PC-9 (cell line): ENCODE measurements at regions not wholly inside any gene's neighbourhood (a gene's known extent, or its start where the extent isn't known, plus 50 kb on each side); places are given as distances from the start of the nearest gene placed in this dataset.

Source experiments
- BruUV-seq: library from RNA; stranded (reverse); fragments of 400-500 nt; replicated peaks from 2 replicates; lab custom pipeline; 2021; lab: Mats Ljungman, UMichigan
- CTCF ChIA-PET: fragments of 300-600 bp; sonication (Branson Sonifier 250); formaldehyde crosslinking; loops from one replicate; lab custom pipeline; 2022; ENCODE audit warnings: antibody characterized with exemption; lab: Charles Lee
- POLR2A ChIA-PET: fragments of 300-600 bp; sonication (Branson Sonifier 250); formaldehyde crosslinking; loops from one replicate; lab custom pipeline; 2022; ENCODE audit warnings: antibody characterized with exemption; ENCODE audit not compliant: unreplicated experiment; lab: Charles Lee
- DNase-seq, 2 experiments: peaks; one replicate each; pipeline versions ENCODE4 v3.0.0 to v3.0.0-alpha.2; 2015 to 2022; ENCODE audit warnings: mixed read lengths in 1 of 2
- H2AFZ ChIP-seq: fragments of 200-600 bp; sonication (generic); 2 replicates; pipeline ENCODE4 v1.8.1; 2017; ENCODE audit warnings: antibody characterized with exemption
- H3F3A ChIP-seq: fragments of 200-600 bp; sonication (generic); 2 replicates; pipeline ENCODE4 v1.8.1; 2017; ENCODE audit warnings: antibody characterized with exemption, mild to moderate bottlenecking, low read depth; ENCODE audit not compliant: insufficient read depth
- H3K27ac ChIP-seq: fragments of 200-600 bp; sonication (generic); 2 replicates; pipeline ENCODE4 v1.6.1; 2016; ENCODE audit warnings: mixed run types
- H3K27me3 ChIP-seq: fragments of 200-600 bp; sonication (generic); 2 replicates; pipeline ENCODE4 v1.6.1; 2016; ENCODE audit warnings: low read depth, mixed run types; ENCODE audit not compliant: insufficient read depth
- H3K36me3 ChIP-seq: fragments of 200-600 bp; sonication (generic); 2 replicates; pipeline ENCODE4 v1.6.1; 2016; ENCODE audit warnings: low read depth, mixed run types
- H3K4me1 ChIP-seq: fragments of 200-600 bp; sonication (generic); replicated peaks from 2 replicates; pipeline ENCODE4 v1.6.1; 2016; ENCODE audit warnings: mixed run types; ENCODE audit not compliant: insufficient read depth
- H3K4me2 ChIP-seq: fragments of 200-600 bp; sonication (generic); 2 replicates; pipeline ENCODE4 v1.6.1; 2017; ENCODE audit warnings: mixed run types
- H3K4me3 ChIP-seq: fragments of 200-600 bp; sonication (generic); 2 replicates; pipeline ENCODE4 v1.6.1; 2016; ENCODE audit warnings: mixed run types
- H3K79me2 ChIP-seq: fragments of 200-600 bp; sonication (generic); 2 replicates; pipeline ENCODE4 v1.6.1; 2017; ENCODE audit warnings: low read depth, mixed run types
- H3K9me2 ChIP-seq: fragments of 200-600 bp; sonication (generic); 2 replicates; pipeline ENCODE4 v1.8.1; 2017; ENCODE audit warnings: mild to moderate bottlenecking; ENCODE audit not compliant: insufficient read depth
- H3K9me3 ChIP-seq: fragments of 200-600 bp; sonication (generic); 2 replicates; pipeline ENCODE4 v1.8.1; 2016; ENCODE audit warnings: low read depth; ENCODE audit not compliant: insufficient read depth
- H4K20me1 ChIP-seq: fragments of 200-600 bp; sonication (generic); 2 replicates; pipeline ENCODE4 v1.8.1; 2017; ENCODE audit not compliant: insufficient read depth
- EZH2 ChIP-seq: fragments of 200-600 bp; sonication (generic); IDR thresholded peaks from 2 replicates; pipeline ENCODE4 v1.8.0; 2017; ENCODE audit warnings: antibody characterized with exemption, low read depth
- intact Hi-C: fragments of 100-400 bp; cut with micrococcal nuclease; formaldehyde crosslinking; loops from one replicate; pipeline ENCODE4 v1.10.0; 2022; ENCODE audit not compliant: unreplicated experiment
- TF ChIP-seq, protein P1 (sequence below): fragments of 200-600 bp; sonication (generic); conservative IDR thresholded peaks from 2 replicates; pipeline ENCODE4 v1.6.1; 2017; ENCODE audit warnings: mixed run types, antibody characterized with exemption, mild to moderate bottlenecking, moderate library complexity

DNA sequence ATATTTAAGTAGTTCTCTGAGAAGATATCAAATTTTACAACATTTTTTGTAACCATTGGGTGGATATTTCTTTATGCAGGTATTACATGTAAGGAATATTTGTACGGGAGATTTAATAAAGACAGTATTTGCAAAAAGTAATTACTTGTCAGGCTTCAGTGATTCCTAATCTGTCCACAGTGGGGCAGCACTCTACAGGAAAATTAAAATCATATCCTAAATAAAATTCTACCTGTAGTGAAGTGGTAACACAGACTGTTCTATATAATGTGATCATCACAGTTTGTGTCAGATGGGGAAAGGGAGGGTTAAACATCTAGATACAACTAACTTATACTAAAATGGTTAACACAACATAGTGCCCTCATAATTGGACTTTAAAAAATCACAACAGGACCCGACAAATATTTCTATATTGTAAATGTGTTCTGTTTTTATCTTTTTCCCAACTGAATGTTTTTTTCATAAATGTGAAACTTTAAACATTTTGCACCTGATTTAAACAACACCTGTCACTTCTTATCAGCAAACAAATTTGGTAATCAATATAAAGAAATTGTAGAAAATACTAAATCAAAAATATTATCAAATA is 145.6 kb upstream of the MANEA start:
- Histone ChIP-seq H3K9me2 (no peaks in the 10 kb centered on the region), H3K27me3 (no peaks in the 10 kb centered on the region), H3K4me1 (no peaks in the 10 kb centered on the region), H3K36me3 (no peaks in the 10 kb centered on the region), H3K4me3 (no peak overlapping the region), H3F3A (no peaks in the 10 kb centered on the region), H3K4me2 (no peak overlapping the region), H3K79me2 (no peaks in the 10 kb centered on the region), H4K20me1 (no peaks in the 10 kb centered on the region), H2AFZ (no peak overlapping the region), H3K9me3 (no peaks in the 10 kb centered on the region), H3K27ac (no peak overlapping the region)
- POLR2A ChIA-PET: no interaction called here
- no TSS peak for BruUV-seq
- TF ChIP-seq EZH2: no peak
- TF ChIP-seq, protein P1, sequence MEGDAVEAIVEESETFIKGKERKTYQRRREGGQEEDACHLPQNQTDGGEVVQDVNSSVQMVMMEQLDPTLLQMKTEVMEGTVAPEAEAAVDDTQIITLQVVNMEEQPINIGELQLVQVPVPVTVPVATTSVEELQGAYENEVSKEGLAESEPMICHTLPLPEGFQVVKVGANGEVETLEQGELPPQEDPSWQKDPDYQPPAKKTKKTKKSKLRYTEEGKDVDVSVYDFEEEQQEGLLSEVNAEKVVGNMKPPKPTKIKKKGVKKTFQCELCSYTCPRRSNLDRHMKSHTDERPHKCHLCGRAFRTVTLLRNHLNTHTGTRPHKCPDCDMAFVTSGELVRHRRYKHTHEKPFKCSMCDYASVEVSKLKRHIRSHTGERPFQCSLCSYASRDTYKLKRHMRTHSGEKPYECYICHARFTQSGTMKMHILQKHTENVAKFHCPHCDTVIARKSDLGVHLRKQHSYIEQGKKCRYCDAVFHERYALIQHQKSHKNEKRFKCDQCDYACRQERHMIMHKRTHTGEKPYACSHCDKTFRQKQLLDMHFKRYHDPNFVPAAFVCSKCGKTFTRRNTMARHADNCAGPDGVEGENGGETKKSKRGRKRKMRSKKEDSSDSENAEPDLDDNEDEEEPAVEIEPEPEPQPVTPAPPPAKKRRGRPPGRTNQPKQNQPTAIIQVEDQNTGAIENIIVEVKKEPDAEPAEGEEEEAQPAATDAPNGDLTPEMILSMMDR: peak; percentile 89
- peak; percentile 34 to 38 for DNase-seq
- CTCF ChIA-PET: no interaction called here
- intact Hi-C loops: loop anchor here (1.0 to 10.0 kb wide), 5 partner anchors 143 to 1623 kb away; partner anchors contain the start of gene MANEA

DNA sequence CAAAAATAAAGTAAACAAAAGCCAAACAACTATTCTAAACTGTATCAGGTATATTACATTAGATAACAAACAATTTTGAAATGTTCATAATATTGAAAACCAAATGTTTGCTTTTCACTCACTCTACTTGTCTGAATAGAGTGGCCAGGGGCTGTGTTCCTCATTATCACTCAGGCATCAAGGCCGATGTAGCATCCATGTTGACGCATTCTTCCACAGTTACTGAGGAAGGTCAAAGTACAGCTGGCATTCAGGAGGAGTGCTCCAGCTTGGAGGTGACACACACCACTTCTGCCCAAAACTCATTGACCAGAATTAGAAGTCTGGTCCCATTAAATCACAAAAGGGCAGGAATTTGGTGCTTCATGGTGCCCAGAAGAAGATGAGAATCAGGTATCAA is 137.6 kb upstream of the MANEA start:
- H3K4me2 ChIP-seq: no peak overlapping the region
- H3K4me3 ChIP-seq: no peak overlapping the region
- ChIA-PET POLR2A (no interaction called here), CTCF (no interaction called here)
- peaks cover 6% of the 10 kb centered on the region; the same call in 1 of the 2 replicates for H3K9me2 ChIP-seq
- H3K9me3 ChIP-seq: no peaks in the 10 kb centered on the region
- TF ChIP-seq EZH2: no peak
- TF ChIP-seq, protein P1: no peak
- no peaks in the 10 kb centered on the region for H4K20me1 ChIP-seq
- no peaks in the 10 kb centered on the region for H3K36me3 ChIP-seq
- no peak for DNase-seq
- H3F3A ChIP-seq: no peaks in the 10 kb centered on the region
- H3K27me3 ChIP-seq: no peaks in the 10 kb centered on the region
- intact Hi-C loops: loop anchor here (10.0 kb wide), 4 partner anchors 135 to 1615 kb away; partner anchors contain the start of gene MANEA
- no peaks in the 10 kb centered on the region for H3K4me1 ChIP-seq
- no peaks in the 10 kb centered on the region for H3K79me2 ChIP-seq
- no TSS peak for BruUV-seq
- no peak overlapping the region for H3K27ac ChIP-seq
- no peak overlapping the region for H2AFZ ChIP-seq

DNA sequence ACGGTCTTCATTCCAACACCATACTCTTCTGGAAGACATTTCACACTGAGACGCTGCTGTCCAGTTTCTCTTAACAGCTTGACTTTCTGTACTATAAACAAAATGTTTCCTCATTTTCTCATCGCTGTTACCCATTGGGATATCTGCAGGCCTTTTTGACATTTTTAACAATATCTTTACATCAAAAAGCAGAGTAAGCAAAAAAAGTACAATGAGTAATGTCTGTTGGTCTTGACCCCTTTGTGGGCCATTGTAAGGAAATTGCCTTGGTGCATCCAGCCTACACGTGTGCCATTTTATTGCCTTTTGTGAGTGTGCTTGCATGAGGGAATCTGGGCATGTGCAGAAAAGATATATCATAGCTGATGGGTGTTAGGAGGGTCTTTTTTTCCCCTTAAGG is 129.1 kb upstream of the MANEA start:
- CTCF ChIA-PET: no interaction called here
- POLR2A ChIA-PET: no interaction called here
- TF ChIP-seq, protein P1: no peak
- no peak for TF ChIP-seq EZH2
- H3K36me3 ChIP-seq: no peaks in the 10 kb centered on the region
- intact Hi-C loops: no loop called here
- H3K9me2 ChIP-seq: peaks cover 3% of the 10 kb centered on the region; the same call in 1 of the 2 replicates
- H2AFZ ChIP-seq: peak overlapping the region; percentile 49
- no peaks in the 10 kb centered on the region for H4K20me1 ChIP-seq
- no peak overlapping the region for H3K4me3 ChIP-seq
- no peak overlapping the region for H3K27ac ChIP-seq
- H3K4me1 ChIP-seq: no peaks in the 10 kb centered on the region
- no peaks in the 10 kb centered on the region; the same call in 1 of the 2 replicates for H3K9me3 ChIP-seq
- no peaks in the 10 kb centered on the region for H3F3A ChIP-seq
- no TSS peak for BruUV-seq
- no peaks in the 10 kb centered on the region for H3K79me2 ChIP-seq
- no peak for DNase-seq
- H3K4me2 ChIP-seq: no peak overlapping the region
- no peaks in the 10 kb centered on the region for H3K27me3 ChIP-seq
